A549 (cell line): ENCODE measurements at regions not wholly inside any gene's neighbourhood (a gene's known extent, or its start where the extent isn't known, plus 50 kb on each side); places are given as distances from the start of the nearest gene placed in this dataset.
A peak's percentile ranks its signal among the peaks of the same experiment; 100 is the strongest.

Experiments used
- ATAC-seq, 2 experiments: fragments of 200-7000 bp in 1 of 2; fragments of >200 bp in 1 of 2; cut with Nextera tagmentation in 1 of 2; cut with Tn5 transposase in 1 of 2; 3 replicates each; pipeline versions ENCODE4 v1.8.0 to v1.9.1; 2018 to 2020; ENCODE audit warnings: mild to moderate bottlenecking in 1 of 2, moderate library complexity in 1 of 2
- CTCF ChIA-PET: fragments of 300-600 bp; sonication (Branson Sonifier 250); formaldehyde crosslinking; extraction: SDS; loops from one replicate; lab custom pipeline; 2021; ENCODE audit warnings: antibody characterized with exemption, inconsistent platforms; lab: Yijun Ruan, JAX
- POLR2A ChIA-PET: fragments of 350-600 bp; formaldehyde crosslinking; extraction: SDS; loops from one replicate; lab custom pipeline; 2021; ENCODE audit warnings: antibody characterized with exemption, inconsistent platforms; lab: Yijun Ruan, JAX
- DNase-seq, 2 experiments: peaks; one replicate each; pipeline versions ENCODE4 v3.0.0 to v3.0.0-alpha.2; 2011 to 2016; ENCODE audit warnings: low read depth in 1 of 2, low spot score in 1 of 2
- FAIRE-seq: peaks from 2 replicates; lab custom pipeline; 2011; peaks lifted over from hg19 to GRCh38; lab: Jason Lieb, UNC
- H3K27ac ChIP-seq, 2 experiments: fragments of >200 bp; sonication (Bioruptor Twin); formaldehyde crosslinking; 3 replicates each; pipeline ENCODE4 v1.5.1; 2016 to 2017
- H3K4me1 ChIP-seq: fragments of >200 bp; sonication (Bioruptor Twin); formaldehyde crosslinking; 3 replicates; pipeline ENCODE4 v1.6.1; 2016
- H3K4me2 ChIP-seq: fragments of >200 bp; sonication (Bioruptor Twin); formaldehyde crosslinking; 3 replicates; pipeline ENCODE4 v1.6.1; 2016
- H3K4me3 ChIP-seq: fragments of >200 bp; sonication (Bioruptor Twin); formaldehyde crosslinking; 3 replicates; pipeline ENCODE4 v1.5.1; 2016
- H3K9me3 ChIP-seq: fragments of >200 bp; sonication (Bioruptor Twin); formaldehyde crosslinking; 3 replicates; pipeline ENCODE4 v1.6.1; 2016
- BCL3 ChIP-seq: fragments of >200 bp; sonication (Bioruptor Twin); formaldehyde crosslinking; IDR thresholded peaks from 3 replicates; pipeline ENCODE4 v1.6.1; 2016
- CEBPB ChIP-seq, 2 experiments: fragments of >200 bp in 1 of 2; sonication (Bioruptor Twin) in 1 of 2; formaldehyde crosslinking in 1 of 2; IDR thresholded peaks; 2 replicates each; pipeline ENCODE4 v1.6.1; 2012 to 2016
- CHD4 ChIP-seq: fragments of 200-600 bp; sonication (generic); IDR thresholded peaks from 2 replicates; pipeline ENCODE4 v1.6.1; 2016; ENCODE audit warnings: antibody characterized with exemption, mild to moderate bottlenecking, borderline replicate concordance
- EHMT2 ChIP-seq: fragments of 200-600 bp; sonication (generic); IDR thresholded peaks from 2 replicates; pipeline ENCODE4 v1.6.1; 2016; ENCODE audit warnings: antibody characterized with exemption, low read depth, mild to moderate bottlenecking, moderate library complexity
- FOXS1 ChIP-seq: fragments of 250-450 bp; sonication (Bioruptor Pico); IDR thresholded peaks from 2 replicates; pipeline ENCODE4 v1.5.0; 2020; ENCODE audit warnings: mild to moderate bottlenecking, moderate library complexity
- GATA3 ChIP-seq: IDR thresholded peaks from 2 replicates; pipeline ENCODE4 v1.6.1; 2012; ENCODE audit warnings: borderline replicate concordance
- HES2 ChIP-seq: fragments of >200 bp; sonication (Bioruptor Twin); formaldehyde crosslinking; IDR thresholded peaks from 2 replicates; pipeline ENCODE4 v1.6.1; 2016
- HMGXB4 ChIP-seq: fragments of 250-450 bp; sonication (Bioruptor Pico); IDR thresholded peaks from 2 replicates; pipeline ENCODE4 v1.5.0; 2021; ENCODE audit warnings: mild to moderate bottlenecking, moderate library complexity, borderline replicate concordance
- HOXB5 ChIP-seq: fragments of 250-450 bp; sonication (Bioruptor Pico); IDR thresholded peaks from 2 replicates; pipeline ENCODE4 v1.5.0; 2020; ENCODE audit warnings: mild to moderate bottlenecking, moderate library complexity
- KDM5A ChIP-seq: fragments of 200-600 bp; sonication (generic); IDR thresholded peaks from 2 replicates; pipeline ENCODE4 v1.6.1; 2016; ENCODE audit warnings: antibody characterized with exemption, mild to moderate bottlenecking
- MAZ ChIP-seq: fragments of 150-350 bp; IDR thresholded peaks from 2 replicates; pipeline ENCODE4 v1.6.1; 2014; ENCODE audit warnings: antibody characterized with exemption, low read depth, low read length, borderline replicate concordance
- NPAS2 ChIP-seq: fragments of 250-450 bp; sonication (Bioruptor Pico); IDR thresholded peaks from 2 replicates; pipeline ENCODE4 v1.8.0; 2022; ENCODE audit warnings: mild to moderate bottlenecking, moderate library complexity, borderline replicate concordance
- NR3C1 ChIP-seq: fragments of >200 bp; sonication (Bioruptor Twin); formaldehyde crosslinking; IDR thresholded peaks from 3 replicates; pipeline ENCODE4 v1.6.1; 2017
- PBX3 ChIP-seq: IDR thresholded peaks from 2 replicates; pipeline ENCODE4 v1.6.1; 2012
- PHF8 ChIP-seq: fragments of 200-600 bp; sonication (generic); IDR thresholded peaks from 2 replicates; pipeline ENCODE4 v1.6.1; 2016; ENCODE audit warnings: low read depth, mild to moderate bottlenecking, antibody characterized with exemption, moderate library complexity, borderline replicate concordance
- POLR2A ChIP-seq: IDR thresholded peaks from 2 replicates; pipeline ENCODE4 v1.6.1; 2012; ENCODE audit warnings: mild to moderate bottlenecking, low read length
- RAD21 ChIP-seq, 2 experiments: fragments of >200 bp in 1 of 2; sonication (Bioruptor Twin) in 1 of 2; formaldehyde crosslinking in 1 of 2; IDR thresholded peaks in 1 of 2; conservative IDR thresholded peaks in 1 of 2; 2 replicates in 1 of 2; 3 replicates in 1 of 2; pipeline ENCODE4 v1.6.1; 2012 to 2018; ENCODE audit warnings: inconsistent platforms in 1 of 2
- RARB ChIP-seq: fragments of 250-450 bp; sonication (Bioruptor Pico); IDR thresholded peaks from 2 replicates; pipeline ENCODE4 v1.8.0; 2021; ENCODE audit warnings: mild to moderate bottlenecking, moderate library complexity
- RCOR1 ChIP-seq: fragments of 150-350 bp; IDR thresholded peaks from 2 replicates; pipeline ENCODE4 v1.6.1; 2014; ENCODE audit warnings: antibody characterized with exemption, low read length, low read depth
- REST ChIP-seq: fragments of 200-600 bp; sonication (generic); IDR thresholded peaks from 2 replicates; pipeline ENCODE4 v1.6.1; 2016; ENCODE audit warnings: antibody characterized with exemption, mild to moderate bottlenecking, moderate library complexity
- SREBF2 ChIP-seq: fragments of 450-650 bp; IDR thresholded peaks from 2 replicates; pipeline ENCODE4 v1.6.1; 2014; ENCODE audit warnings: mild to moderate bottlenecking, moderate library complexity
- ZC3H11A ChIP-seq: fragments of 450-650 bp; IDR thresholded peaks from 2 replicates; pipeline ENCODE4 v1.6.1; 2014; ENCODE audit warnings: antibody characterized with exemption, mild to moderate bottlenecking
- ZNF302 ChIP-seq: fragments of 250-450 bp; sonication (Bioruptor Pico); IDR thresholded peaks from 2 replicates; pipeline ENCODE4 v1.9.0; 2021; ENCODE audit warnings: inconsistent platforms, mild to moderate bottlenecking, moderate library complexity
- WGBS: methylation state at CpG from one replicate; pipeline ENCODE4 v1.1.6; 2017; ENCODE audit errors: missing lambda C conversion rate; 5-methylcytosine and 5-hydroxymethylcytosine counted together

- H3K27ac ChIP-seq = no peak overlapping the region
- FAIRE-seq = no peak
- peak in 1 of 2 experiments; percentile 10 for DNase-seq
- H3K9me3 ChIP-seq = no peaks in the 10 kb centered on the region
- 17% methylated on average over 5 of the region's 5 CpGs for WGBS
- H3K4me3 ChIP-seq = no peak overlapping the region
- no peak for ATAC-seq
- no peak for TF ChIP-seq PHF8
- TF ChIP-seq EHMT2 = no peak
- no peak for TF ChIP-seq ZC3H11A
- TF ChIP-seq CEBPB (IDR thresholded peaks at IDR 0.05) = no peak
- TF ChIP-seq FOXS1 (CRISPR knock-in tag) = no peak
- no peak for TF ChIP-seq CHD4
- no peak for TF ChIP-seq GATA3
- POLR2A ChIA-PET = no interaction called here
- 0 out of 3 replicates have a peak overlapping the region, but pooled peaks have one; percentile 8 for H3K4me2 ChIP-seq
- no peaks in the 10 kb centered on the region for H3K4me1 ChIP-seq
- CTCF ChIA-PET = no interaction called here
Observed at GRCh38 chr3:176906046-176906905, 291.0 kb downstream of the TBL1XR1 start.

- POLR2A ChIA-PET = no interaction called here
- DNase-seq (no peak), ATAC-seq (no peak), FAIRE-seq (no peak)
- 3% methylated on average over 1 of the region's 1 CpG for WGBS
- H3K4me2 ChIP-seq = no peak overlapping the region
- CTCF ChIA-PET = interaction anchor here (1.4 kb wide), 1 partner anchor 32 kb away, joined by 3 read pairs; no protein-coding TSS in a partner anchor
- no peak overlapping the region for H3K27ac ChIP-seq
- no peaks in the 10 kb centered on the region for H3K4me1 ChIP-seq
- H3K9me3 ChIP-seq = no peaks in the 10 kb centered on the region
- TF ChIP-seq CHD4 = no peak
- no peak for TF ChIP-seq PBX3
- no peak for TF ChIP-seq KDM5A
- TF ChIP-seq POLR2A = no peak
- TF ChIP-seq RCOR1 = no peak
- TF ChIP-seq MAZ = no peak
- no peak for TF ChIP-seq SREBF2
- no peak for TF ChIP-seq RARB (CRISPR knock-in tag)
- no peak for TF ChIP-seq NR3C1
- no peak for TF ChIP-seq BCL3
- TF ChIP-seq HES2 = no peak
- no peak for TF ChIP-seq REST
- TF ChIP-seq ZNF302 (CRISPR knock-in tag) = no peak
- no peak for TF ChIP-seq HMGXB4
- no peak for TF ChIP-seq HOXB5
- no peak for TF ChIP-seq RAD21 (conservative IDR thresholded peaks at IDR 0.05 in 1 of 2, IDR thresholded peaks at IDR 0.05 in 1 of 2)
- TF ChIP-seq NPAS2 (CRISPR knock-in tag) = no peak
- no peak overlapping the region for H3K4me3 ChIP-seq
Observed at GRCh38 chr3:176905331-176905730, 292.0 kb downstream of the TBL1XR1 start.
